ENCODE measurements at regions not wholly inside any gene's neighbourhood (a gene's known extent, or its start where the extent isn't known, plus 50 kb on each side); places are given as distances from the start of the nearest gene placed in this dataset.
A peak's percentile ranks its signal among the peaks of the same experiment; 100 is the strongest.
"Not testable (repeated sequence)": the region's sequence is repeated elsewhere in the genome, so short reads cannot be mapped to it uniquely, and the experiment has no call there.

- no peak for ATAC-seq (ENCODE audit: low FRiP score in 2 of 2)
- H3K27me3 ChIP-seq, result no peaks in the 10 kb centered on the region
- DNase-seq, result no peak
- no peak overlapping the region for H3K4me3 ChIP-seq
- 83 to 94% methylated on average over 4 of the region's 4 CpGs for WGBS, 2 donors
- no peak overlapping the region for H3K27ac ChIP-seq
- no peaks in the 10 kb centered on the region for H3K9me3 ChIP-seq
- TF ChIP-seq EP300 (IDR thresholded peaks at IDR 0.05) (no peak), POLR2AphosphoS5 (IDR thresholded peaks at IDR 0.05) (no peak), POLR2A (IDR thresholded peaks at IDR 0.05) (no peak), CTCF (IDR thresholded peaks at IDR 0.05) (no peak)
- H3K4me1 ChIP-seq, result no peaks in the 10 kb centered on the region
- H3K36me3 ChIP-seq, result no peaks in the 10 kb centered on the region
Measured at GRCh38 chr4:10841697-10842096, 157.1 kb upstream of the CLNK start.

GRCh38 chr4:10837151-10837550, 152.6 kb upstream of the CLNK start:
- WGBS, 2 donors, result 89 to 95% methylated on average over 3 of the region's 3 CpGs
- no peak for TF ChIP-seq CTCF (IDR thresholded peaks at IDR 0.05)
- no peak for TF ChIP-seq EP300 (IDR thresholded peaks at IDR 0.05)
- TF ChIP-seq POLR2A (IDR thresholded peaks at IDR 0.05), result no peak
- TF ChIP-seq POLR2AphosphoS5 (IDR thresholded peaks at IDR 0.05), result no peak
- no peak overlapping the region for H3K27ac ChIP-seq
- no peaks in the 10 kb centered on the region for H3K4me1 ChIP-seq
- ATAC-seq (ENCODE audit: low FRiP score in 2 of 2), result no peak
- no peak overlapping the region for H3K4me3 ChIP-seq
- DNase-seq, result no peak
- H3K36me3 ChIP-seq, result no peaks in the 10 kb centered on the region
- H3K9me3 ChIP-seq, result no peaks in the 10 kb centered on the region
- no peaks in the 10 kb centered on the region for H3K27me3 ChIP-seq

- H3K27ac ChIP-seq, result no peak overlapping the region
- WGBS, 2 donors, result 79 to 82% methylated on average over 9 of the region's 9 CpGs
- H3K27me3 ChIP-seq, result no peaks in the 10 kb centered on the region
- H3K36me3 ChIP-seq, result no peaks in the 10 kb centered on the region
- no peaks in the 10 kb centered on the region for H3K4me1 ChIP-seq
- no peak for ATAC-seq (ENCODE audit: low FRiP score in 2 of 2)
- H3K9me3 ChIP-seq, result no peaks in the 10 kb centered on the region
- TF ChIP-seq CTCF (IDR thresholded peaks at IDR 0.05) (no peak), POLR2A (IDR thresholded peaks at IDR 0.05) (no peak), POLR2AphosphoS5 (IDR thresholded peaks at IDR 0.05) (no peak), EP300 (IDR thresholded peaks at IDR 0.05) (no peak)
- no peak overlapping the region for H3K4me3 ChIP-seq
- no peak for DNase-seq
Measured at GRCh38 chr4:10832806-10833628, 148.4 kb upstream of the CLNK start.

GRCh38 chr4:10831727-10832408, 147.3 kb upstream of the CLNK start:
- 81 to 88% methylated on average over 2 of the region's 2 CpGs for WGBS, 2 donors

GRCh38 chr4:10828918-10829538, 144.5 kb upstream of the CLNK start:
- not testable (repeated sequence) for H3K27me3 ChIP-seq; H3K4me3 ChIP-seq; H3K27ac ChIP-seq; H3K36me3 ChIP-seq; ATAC-seq (ENCODE audit: low FRiP score in 2 of 2); H3K4me1 ChIP-seq; H3K9me3 ChIP-seq
- DNase-seq, result peak in 1 of 2 donors; percentile 24
- 91 to 95% methylated on average over 21 of the region's 21 CpGs for WGBS, 2 donors

More at GRCh38 chr4:10831727-10832408, 147.3 kb upstream of the CLNK start:
- Histone ChIP-seq H3K4me1 (no peaks in the 10 kb centered on the region), H3K27ac (no peak overlapping the region), H3K4me3 (no peak overlapping the region), H3K27me3 (no peaks in the 10 kb centered on the region), H3K36me3 (no peaks in the 10 kb centered on the region), H3K9me3 (no peaks in the 10 kb centered on the region)
- DNase-seq (no peak), ATAC-seq (ENCODE audit: low FRiP score in 2 of 2) (no peak)
- TF ChIP-seq POLR2AphosphoS5 (IDR thresholded peaks at IDR 0.05) (no peak), EP300 (IDR thresholded peaks at IDR 0.05) (no peak)

Measured in upper lobe of left lung (tissue), 6 donors.